Amniotic epithelial cell (primary cell): ENCODE measurements at regions not wholly inside any gene's neighbourhood (a gene's known extent, or its start where the extent isn't known, plus 50 kb on each side); places are given as distances from the start of the nearest gene placed in this dataset.
A peak's percentile ranks its signal among the peaks of the same experiment; 100 is the strongest.
"Not testable (repeated sequence)": the region's sequence is repeated elsewhere in the genome, so short reads cannot be mapped to it uniquely, and the experiment has no call there.

Experiments used
- DNase-seq: peaks from one replicate; pipeline ENCODE4 v3.0.0-alpha.2; 2010; ENCODE audit warnings: low read depth

DNA sequence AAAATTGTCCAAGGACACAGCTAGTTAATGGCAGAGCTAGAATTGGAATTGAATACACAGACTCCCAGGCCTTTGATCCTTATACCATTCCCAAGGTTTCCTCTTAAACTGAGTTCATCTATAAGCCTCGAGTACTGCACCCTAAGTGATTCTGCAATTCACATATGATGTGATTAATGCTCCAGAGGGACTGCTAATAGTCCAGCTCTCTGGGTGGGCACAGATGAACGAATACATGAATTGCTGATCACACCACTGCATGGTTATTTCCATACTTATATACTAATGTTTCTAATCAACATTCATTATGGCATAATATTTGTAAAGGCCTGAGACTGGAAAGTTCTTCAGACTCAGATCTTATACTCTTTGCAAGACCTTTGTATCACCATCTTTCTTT, 101.8 kb downstream of the NUFIP1 start:
- no peak for DNase-seq

DNA sequence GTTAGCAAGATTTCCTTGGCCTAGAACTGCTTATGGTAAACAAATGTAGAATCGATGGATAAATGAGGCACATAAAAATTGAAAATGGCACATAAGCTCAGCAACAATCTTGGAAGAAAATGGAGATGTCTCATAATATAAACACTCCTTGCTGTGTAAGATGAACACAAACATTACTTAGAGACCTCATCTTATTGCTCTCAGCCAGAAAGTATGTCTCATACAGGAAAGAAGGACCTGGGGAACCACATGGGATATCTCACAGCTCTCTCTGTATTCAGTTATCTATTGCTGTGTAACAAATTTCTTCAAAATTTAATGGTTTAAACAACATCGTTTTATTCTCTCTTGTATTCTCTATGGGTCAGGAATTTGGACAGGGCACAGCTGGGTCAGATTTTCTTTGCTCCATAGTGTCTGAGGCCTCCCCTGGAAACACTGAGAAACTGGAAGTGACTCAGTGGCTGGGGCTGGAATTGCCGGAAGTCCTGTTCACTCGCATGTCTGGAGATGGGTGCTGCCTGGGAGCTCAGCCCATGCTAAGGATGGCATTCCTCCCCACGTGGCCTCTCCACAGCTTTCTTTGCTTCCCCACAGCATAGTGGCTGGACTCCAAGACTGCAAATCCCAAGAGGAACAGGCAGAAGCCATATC, 105.1 kb downstream of the NUFIP1 start:
- DNase-seq: peak; percentile 52

DNA sequence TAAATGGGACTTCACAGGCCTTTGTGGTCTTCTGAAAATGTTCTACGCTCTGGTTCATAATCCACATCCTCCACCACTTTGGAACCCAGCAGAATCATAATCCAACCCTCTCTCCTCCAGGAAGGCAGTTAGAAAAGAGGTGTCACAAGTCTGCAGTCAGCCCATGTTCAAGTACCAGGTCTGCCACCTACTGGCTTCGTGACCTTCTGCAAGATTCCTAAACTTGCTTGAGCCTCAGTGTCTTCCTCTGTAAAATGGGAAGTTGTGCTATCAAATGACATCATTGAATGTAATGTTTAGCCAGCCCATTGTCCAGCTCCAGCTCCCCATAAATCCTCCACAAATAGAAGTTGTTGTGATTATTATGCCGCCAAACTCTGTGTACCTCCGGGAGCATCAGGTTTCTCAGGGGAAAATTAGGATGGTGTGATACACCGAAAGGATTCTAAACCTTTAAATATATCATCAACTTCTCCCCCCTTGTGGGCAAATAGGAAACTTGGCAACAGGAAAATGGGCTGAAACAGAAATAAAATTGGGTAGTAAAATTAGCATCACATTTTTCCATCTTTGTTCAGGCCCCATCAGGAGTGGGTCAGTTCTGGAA, 109.7 kb downstream of the NUFIP1 start:
- DNase-seq: peak; percentile 65

DNA sequence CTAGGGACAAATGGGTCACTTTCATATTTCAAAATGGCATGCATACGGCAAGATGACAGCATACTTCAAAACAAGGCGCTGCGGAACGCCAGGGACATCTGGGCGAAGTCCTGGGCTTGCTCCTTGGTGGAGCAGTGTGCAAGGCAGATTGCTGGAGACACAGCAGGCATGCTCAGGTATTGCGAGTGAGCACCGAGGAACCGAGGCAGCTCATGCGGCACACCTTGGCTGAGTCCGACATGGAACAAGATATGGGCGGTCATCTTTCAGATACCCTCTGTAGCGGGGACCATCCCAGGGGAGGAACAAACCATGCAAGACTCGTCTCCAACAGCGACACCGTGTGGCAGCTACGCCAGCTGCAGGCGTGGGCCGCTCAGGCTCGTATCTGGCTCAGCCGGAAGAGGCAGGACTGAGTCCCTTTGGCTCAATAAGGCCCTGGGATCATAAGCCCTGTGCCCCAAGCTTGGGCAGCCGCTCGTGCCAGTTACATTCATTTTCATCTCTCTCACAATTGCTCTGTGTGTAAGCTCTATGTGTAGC, 112.4 kb downstream of the NUFIP1 start:
- DNase-seq: no peak

DNA sequence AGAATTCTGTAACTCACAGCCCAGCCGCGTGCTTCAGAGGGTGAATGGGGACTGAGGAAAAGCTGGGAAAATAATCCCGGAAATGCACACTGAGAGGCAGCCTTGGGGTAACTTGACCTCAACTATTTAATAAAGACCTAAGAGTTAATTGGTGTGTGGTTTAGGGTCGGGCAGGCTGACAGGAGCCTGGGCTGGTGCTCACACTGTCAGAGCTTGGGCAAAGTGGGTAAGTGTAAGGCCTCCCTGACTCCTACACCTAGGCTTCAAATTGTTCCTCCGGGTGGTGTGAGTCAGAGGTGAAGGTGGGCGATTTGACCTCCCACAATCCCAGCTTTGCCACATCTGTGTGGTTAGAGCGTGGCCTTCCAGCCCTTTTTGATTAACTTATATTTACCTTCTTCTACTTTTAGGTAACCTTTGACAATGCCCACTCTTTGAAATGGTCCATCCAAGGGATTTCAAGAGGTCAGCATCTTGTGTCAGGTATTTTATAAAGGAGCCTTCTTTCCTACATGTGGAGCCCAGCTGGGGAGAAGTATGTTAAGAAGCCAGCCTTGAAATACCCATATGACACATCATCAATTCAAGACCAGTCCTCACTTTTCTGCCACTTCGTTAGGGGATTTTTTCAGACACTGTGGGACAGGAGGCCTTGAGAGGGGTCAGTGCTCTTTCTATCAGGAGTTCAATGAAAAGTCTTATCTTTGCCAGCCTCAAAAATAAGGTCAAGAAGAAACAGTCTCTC, 114.2 kb downstream of the NUFIP1 start:
- no peak for DNase-seq

DNA sequence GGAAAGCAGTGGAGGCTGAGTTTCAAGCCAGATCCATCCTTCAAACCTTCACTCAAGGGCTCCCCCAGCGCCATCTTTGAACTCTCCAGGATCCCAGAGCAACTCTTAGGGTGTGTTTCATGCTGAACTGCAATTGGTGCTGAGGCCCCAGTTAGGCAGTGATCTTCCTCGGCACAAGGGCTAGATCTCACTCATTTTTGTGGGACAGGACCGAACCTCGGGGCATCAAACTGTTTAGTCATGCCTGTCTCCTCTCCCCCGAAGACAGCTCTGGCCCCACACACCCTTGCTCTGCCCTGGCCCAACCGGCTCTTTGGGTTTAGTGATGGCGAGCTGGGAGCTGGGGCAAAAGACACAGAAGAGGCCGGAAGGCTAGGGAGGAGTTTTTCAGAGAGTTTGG, 115.1 kb downstream of the NUFIP1 start:
- no peak for DNase-seq

DNA sequence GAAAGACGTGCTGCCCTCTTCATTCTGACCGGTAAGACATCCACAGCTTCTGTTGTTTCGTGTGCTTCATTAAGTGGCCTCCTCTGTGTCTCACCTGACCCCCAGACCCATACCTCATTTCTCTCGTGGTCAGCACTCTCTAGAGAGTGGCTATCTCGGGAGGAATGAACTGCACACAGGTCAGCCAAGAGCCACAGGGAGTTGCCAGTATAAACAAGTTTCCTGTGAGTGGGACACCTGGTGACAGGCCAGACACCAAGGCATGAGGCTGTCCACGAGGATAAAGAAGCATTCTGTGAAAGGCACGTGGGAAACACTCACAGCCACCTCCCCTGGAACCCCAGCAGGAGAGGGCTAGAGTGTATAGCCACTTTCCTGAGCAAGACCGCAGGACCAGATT, 115.8 kb downstream of the NUFIP1 start:
- no peak for DNase-seq

DNA sequence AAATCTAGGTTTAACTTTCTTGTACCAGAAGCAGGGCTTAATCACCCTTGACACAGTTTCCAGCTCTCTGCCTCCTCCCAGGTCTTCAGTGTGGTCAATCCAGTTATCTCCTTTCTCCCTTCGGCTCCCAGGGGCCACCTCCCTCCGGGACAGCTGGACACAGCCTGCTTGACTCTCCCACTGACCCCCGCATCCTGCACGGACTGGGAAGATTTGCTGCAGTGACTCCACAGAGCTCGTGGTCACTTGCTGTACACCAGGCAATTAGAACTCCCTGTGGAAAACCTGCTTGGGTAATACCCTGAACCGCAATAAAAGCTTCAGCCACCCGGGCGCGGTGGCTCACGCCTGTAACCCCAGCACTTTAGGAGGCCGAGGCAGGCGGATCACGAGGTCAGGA, 116.5 kb downstream of the NUFIP1 start:
- no peak for DNase-seq

DNA sequence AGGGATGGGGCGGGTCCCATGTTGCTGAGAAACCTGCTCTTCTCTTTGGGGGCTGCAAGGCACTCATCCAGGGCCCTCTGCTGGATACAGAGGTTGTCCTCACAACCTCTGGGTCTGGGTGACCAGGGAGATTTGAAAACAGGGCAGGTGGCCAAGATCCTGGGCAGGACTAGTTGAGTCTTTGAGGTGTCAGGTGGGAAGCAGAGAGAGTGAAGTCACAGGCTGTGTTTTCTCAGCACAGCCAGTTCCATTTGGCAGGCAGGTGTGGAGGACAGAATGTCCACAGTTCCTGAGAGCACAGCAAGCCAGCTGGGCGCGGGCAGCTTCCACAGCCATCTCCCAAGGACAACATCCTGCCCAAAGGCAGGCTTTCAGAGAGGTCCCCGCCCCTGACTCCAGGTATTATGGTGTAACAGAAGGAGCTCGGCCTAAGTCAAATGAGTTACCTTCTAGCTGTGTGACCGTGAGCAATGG, 118.8 kb downstream of the NUFIP1 start:
- DNase-seq: no peak

DNA sequence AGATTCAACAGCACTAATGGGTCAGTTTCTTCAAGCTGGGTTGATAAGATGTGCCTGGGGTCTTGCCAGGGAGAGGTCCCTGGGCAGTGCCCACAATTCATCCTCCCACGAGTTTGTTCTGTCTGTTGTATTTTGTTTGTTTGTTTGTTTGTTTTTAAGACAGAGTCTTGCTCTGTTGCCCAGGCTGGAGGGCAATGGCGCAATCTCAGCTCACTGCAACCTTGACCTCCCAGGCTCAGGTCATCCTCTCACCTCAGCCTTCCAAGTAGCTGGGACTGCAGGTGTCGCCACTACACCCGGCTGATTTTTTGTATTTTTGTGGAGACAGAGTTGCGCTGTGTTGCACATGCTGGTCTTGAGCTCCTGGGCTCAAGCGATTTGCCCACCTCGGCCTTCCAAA, 120.1 kb downstream of the NUFIP1 start:
- no peak for DNase-seq

DNA sequence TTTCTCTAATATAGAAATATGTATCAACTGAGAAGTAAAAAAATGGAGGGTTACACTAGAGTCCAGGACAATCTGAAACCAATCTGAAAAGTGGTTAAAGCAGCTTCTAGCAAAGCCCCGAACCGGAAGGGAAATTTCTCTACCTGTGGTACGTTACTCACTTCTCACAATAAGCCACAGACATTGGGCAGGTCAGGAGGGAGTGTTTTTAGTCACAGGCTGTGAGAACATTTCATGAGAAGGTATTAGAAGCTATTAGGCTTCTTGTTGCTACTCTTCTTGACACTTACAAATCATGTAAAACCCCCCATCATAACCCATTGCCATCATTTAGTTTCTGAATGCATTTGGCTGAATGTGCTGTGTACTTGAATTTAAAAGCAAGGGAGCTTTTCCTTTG, 120.9 kb downstream of the NUFIP1 start:
- DNase-seq: no peak

DNA sequence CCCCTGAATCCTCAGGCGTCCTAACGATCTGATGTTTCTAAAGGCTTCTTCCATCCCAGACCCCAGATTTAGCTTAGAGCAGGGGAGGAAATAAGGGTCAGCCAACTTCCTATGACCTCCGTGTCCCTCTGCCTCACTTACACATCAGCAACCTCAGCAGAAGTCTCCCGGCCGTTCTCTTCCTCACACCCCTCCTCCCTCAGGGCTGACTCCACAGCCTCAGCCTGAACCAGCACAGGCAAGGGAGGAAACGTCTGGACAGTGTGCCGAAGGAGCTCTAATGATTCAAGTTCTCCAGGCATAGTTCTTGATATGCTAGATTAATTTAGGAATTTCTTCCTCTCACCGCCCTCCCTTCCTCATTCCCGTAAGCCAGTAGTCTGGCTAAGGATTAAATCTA, 121.4 kb downstream of the NUFIP1 start:
- DNase-seq: no peak

DNA sequence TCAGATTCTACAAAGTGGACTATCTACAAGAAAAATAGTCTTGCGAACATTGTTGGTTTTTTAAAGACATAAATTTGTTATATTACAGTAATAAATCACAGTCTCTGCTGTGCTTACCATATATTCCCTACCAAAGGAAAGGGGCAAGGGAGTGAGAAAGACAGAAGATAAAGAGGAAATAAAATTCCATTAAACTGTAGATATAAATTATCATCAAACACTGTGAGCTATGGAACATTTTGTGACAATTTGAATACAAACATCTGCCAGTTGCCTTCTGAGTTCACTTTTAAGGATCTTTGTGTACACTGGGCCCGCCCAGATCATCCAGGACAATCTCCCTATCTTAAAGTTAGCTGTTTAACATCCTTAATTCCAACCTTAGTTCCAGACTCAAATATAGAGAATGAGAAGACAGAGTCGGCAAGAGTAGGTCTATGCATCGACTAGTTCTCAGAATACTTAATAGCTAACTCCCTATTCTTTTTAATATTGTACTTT, 122.8 kb downstream of the NUFIP1 start:
- DNase-seq: no peak

DNA sequence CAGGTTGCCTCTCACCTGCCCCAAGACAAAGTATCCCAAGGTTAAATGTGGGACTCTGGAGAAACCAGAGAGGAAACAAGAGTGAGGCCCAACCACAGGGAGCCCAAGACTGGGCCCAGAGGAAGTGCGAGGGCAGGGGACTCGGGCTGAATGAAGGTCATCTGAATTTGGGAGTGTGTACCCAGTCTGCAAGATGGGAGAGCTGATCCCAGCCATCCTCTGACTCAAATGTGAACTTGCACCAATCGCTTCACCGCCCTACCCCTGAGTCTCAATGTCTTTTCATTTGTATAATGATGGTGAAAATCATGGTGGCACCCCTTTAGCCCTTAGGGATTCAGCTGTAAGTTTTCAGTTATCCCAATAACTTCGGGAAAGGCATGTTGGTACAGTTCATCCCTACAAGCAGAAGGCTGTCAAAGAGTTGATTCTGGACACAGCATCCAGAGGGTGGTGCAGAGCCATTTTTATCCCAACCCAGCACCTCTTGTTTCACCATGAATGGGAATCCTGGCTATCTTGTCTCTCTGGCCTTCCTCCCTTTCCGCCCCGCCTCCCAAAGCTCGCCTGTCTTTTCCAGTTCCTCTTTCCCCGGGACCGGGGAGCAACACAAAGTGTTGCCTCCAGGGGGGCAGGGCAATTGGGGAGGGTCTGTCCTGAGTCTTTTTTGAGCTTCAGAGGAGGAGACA, 123.4 kb downstream of the NUFIP1 start:
- DNase-seq: no peak

DNA sequence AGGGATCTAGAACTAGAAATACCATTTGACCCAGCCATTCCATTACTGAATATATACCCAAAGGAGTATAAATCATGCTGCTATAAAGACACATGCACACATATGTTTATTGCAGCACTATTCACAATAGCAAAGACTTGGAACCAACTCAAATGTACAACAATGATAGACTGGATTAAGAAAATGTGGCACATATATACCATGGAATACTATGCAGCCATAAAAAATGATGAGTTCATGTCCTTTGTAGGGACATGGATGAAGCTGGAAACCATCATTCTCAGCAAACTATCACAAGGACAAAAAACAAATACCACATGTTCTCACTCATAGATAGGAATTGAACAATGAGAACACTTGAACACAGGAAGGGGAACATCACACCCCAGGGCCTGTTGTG, 125.6 kb downstream of the NUFIP1 start:
- DNase-seq: not testable (repeated sequence)

DNA sequence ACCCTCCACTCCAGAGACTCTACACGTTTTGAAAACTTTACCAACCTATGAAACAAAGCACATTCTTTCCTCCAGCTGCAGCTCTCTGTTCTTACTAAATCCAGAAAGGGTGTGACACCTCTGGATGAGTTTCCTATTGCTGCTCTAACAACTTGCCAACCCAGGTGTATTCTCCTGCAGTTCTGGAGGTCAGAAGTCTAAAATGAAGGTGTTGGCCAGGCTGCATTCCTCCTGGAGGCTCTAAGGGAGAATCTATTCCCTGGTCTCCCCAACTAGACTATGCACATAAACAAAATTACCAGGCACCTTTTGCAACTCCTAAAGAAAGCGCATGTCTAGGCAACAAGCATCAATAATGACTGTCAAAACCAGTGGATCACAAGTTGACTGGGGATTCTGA, 128.8 kb downstream of the NUFIP1 start:
- DNase-seq: no peak

DNA sequence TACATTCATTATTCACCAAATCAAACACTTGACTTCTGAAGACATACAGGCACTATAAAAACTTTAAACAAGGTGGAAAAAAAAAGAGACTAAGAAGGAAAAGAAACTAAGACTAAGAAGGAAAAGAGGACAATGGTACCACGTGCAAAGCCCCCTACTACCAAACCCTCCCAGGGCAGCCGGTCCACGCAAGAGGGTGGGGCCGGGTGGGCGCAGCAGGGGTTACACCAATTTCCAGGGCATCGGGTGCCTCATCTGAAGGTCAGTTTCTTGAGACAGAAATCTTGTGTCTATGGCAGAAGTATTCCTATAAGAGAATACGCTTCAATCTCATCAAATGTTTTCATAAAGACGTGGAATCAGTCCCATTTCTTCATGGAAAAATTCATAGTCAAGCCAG, 131.5 kb downstream of the NUFIP1 start:
- no peak for DNase-seq

DNA sequence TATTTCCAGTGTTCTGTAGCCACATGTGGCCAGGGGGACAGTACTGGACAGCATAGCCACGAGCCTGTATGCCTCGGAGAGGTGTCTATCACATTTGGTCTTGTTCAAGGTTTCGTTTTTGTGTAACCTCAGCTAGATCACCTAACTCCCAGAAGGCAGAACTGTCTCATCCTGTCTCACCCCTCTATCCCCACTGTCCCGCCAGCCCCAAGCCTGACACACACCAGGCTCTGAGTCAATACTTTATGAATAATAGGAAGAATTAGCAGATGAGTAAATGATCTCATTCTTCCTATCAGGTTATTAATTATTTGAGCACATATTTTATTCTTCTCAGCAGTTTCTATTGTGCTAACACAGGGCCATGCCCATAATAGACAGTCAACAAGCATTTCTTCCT, 132.2 kb downstream of the NUFIP1 start:
- DNase-seq: no peak

DNA sequence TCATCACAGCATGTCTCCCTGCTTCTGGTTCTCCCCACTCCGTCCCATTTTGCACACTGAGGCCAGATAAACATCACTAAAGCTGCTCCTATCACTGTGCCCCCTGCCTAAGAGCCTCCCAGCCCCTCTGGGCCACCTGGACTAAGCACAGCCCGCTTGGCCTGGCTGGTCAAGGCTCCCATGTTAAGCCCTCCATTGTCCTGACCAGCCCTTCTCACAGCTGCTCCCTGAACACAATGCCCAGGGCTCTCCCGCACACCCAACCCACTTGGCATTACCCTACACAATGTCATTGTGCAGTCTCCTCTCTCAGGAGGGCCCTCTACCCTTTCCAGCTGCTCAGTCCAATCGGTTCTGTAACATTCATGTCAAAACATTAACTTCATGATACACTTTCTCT, 133.4 kb downstream of the NUFIP1 start:
- DNase-seq: no peak

DNA sequence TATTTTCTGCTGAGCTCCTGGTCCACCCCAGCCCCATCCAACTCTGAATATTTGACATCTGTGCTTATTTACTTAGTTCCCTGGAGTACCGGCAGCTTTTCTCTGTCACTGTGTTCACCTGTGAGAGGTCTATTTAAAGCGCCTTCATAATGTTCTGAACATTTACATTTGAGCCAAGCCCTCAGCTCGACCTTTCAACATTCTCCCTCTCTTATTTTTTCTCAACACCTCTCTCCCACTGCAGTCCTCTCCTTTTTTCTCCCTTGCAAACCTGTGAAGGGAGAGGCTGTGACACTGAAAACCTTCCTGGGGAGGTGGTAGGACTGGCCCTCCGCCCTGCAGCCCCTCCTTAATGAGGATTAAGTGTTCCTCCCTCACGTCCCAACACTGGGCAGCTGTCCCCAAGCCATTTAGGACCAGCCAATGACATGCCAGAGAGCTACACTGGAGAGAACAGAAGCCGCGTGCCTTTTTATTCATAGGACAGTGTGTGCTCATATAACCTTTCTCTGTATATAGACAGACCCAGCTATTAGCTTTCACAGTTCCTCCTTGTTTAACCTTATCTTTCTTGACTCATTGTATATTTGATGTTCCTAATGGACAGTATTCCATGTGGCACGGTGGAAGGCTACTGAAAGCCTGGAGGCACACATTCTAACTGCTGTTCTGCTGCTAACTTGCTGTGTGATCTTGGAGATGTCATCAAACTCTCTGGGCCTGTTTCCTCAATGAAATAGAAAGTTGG, 134.8 kb downstream of the NUFIP1 start:
- no peak for DNase-seq

DNA sequence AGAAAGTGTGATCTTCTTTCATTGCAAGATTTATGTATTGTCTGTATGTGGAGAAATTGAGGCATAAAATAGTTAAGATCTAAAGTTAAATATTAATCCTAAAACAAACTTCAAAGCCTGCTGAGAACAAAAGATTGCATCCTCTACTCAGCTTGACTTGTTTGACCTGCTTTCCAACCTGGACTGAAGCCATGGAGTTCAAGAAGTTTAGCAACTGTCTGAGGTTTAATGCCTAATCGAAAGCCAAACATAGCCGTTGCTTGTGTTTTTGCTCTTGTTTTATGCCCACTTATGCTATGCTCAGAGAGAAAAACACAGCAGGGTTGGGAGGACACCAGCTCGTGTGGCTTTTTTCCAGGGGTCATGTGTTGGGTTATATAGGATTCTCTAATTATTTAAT, 135.6 kb downstream of the NUFIP1 start:
- DNase-seq: no peak
